ENCODE measurements at regions not wholly inside any gene's neighbourhood (a gene's known extent, or its start where the extent isn't known, plus 50 kb on each side); places are given as distances from the start of the nearest gene placed in this dataset.
A peak's percentile ranks its signal among the peaks of the same experiment; 100 is the strongest.

- DNase-seq, result peak; percentile 90
These were observed 115.0 kb upstream of the ZNF438 start for GRCh38 chr10:31146491-31147209.

GRCh38 chr10:31147210-31147608, 115.5 kb upstream of the ZNF438 start:
- peak; percentile 61 for DNase-seq

- no peak for DNase-seq
These were observed 117.3 kb upstream of the ZNF438 start for GRCh38 chr10:31148951-31149350.

DNA sequence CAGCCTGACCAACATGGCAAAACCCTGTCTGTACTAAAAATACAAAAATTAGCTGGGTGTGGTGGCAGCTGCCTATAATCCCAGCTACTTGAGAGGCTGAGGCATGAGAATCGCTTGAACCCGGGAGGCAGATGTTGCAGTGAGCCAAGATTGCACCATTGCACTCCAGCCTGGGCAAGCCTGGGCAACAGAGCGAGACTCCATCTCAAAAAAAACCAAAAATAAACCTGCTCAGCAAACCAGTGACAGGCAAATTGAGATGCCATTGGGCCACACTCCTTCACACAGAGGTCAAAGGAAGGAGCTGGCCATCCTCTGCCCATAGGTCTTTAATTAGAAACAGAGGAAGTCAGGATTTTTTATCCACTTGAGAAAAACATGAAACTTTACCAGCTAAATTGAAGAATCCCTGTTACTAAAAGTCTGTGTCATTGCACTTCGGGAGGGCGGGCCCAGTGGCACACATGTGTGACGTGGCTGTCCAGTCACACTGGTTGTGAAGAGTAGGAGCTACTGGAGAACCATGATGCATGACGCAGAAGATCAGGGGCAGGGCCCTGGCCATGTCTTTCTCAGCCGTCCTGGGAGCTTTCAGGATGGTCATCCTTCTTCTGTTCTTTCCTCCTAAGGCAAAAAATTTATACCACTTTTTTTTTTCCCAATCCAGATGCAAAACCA, 118.3 kb upstream of the ZNF438 start:
- DNase-seq, result no peak

DNA sequence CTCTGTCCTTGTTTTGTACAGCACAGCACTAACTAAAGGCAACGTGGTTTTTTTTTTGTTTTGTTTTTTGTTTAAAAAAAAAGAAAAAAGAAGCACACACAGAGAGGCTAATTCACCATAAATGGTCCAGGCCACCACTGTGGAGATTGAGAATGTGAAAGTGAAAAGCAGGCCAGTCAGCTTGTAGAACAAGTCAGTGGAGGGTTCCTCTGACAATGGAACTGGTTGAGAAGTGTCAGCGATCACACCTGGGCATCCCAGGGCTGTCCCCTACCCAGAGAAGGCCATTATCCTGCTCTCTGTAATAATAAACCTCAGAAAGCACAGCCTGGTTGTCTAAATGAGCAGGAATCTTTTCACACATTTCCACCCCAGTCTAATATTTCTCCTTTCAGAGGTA, 119.6 kb upstream of the ZNF438 start:
- no peak for DNase-seq

DNA sequence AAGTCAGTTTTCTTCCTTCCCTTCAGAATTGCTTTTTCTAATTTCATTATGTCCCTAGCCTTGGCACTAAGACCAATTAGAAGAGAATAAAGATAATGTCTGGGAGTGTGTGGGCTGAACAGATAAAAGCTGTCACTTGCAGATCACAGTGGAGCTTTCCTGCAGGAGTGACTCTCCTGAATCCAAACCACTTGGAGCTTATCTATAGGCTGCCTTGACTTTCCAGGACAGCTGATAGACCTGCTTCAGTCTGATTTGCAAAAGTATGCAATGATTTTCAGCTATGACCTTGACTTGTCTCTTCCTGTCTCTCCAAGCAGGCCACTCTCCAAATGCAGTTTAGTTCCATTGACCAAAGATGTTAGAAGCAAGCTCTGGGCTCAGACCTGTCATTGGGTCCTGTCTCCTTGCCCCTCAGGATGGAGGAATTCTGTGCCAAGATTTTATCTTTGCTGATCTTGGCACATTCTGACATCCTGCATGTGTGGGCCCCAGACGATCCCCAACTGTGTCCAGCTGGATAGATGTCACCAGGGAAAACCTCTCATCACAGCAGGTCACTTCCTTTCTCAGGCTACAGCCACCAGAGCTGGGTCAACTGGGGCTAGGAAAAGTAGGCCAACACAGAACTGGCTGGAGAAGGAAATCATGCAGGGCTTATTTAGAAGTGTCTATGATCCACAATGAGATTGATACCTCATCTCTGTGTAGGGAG, 120.9 kb upstream of the ZNF438 start:
- DNase-seq, result no peak

GRCh38 chr10:31153161-31153560, 121.5 kb upstream of the ZNF438 start:
- no peak for DNase-seq

- no peak for DNase-seq
These were observed 122.0 kb upstream of the ZNF438 start for GRCh38 chr10:31153692-31154091.

DNA sequence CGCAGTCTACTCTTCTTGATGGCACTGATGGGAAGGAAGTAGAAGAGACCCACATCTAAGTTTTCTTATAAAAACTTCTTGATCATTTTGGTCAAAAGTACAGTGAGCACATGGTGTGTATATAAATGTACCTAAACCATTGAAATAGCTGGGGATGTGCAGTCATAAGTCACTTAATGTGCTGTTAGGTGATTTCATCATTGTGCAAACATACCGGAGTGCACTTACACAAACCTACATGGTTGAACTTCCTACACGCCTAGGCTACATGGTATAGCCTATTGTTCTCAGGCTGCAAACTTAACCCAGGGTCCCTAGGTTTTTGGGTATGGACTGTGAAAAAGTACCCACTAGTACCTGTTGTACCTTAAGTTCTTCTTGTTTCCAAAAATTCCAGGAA, 123.3 kb upstream of the ZNF438 start:
- DNase-seq, result no peak

GRCh38 chr10:31157123-31158010, 125.7 kb upstream of the ZNF438 start:
- DNase-seq, result peak; percentile 62

DNA sequence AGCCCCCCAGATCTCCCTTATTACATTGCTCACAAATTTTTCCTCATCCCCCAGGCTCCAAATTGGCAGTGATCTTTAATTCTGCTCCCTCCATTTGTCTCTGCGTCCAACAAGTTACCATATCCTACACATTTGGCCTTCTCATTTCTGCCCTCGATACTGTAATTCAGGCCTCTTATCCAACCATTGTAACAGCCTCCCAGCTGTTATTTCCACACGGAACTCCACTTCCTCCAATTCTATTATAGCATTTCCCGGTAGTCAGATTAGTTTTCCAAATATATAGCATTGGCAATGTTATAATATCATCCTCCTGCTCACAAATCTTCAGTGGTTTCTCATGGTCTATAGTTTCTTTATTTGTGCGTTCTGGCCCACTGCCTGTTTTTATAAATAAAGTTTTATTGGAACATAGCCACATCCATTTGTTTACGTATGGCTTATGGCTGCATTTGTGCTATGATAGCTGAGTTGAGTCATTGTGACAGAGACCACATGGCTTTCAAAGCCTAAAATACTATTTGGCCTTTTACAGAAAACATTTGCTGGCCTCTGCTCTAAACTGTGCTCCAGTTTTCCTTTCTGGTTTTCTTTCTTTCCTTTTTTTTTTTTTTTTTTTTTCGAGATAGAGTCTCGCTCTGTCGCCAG, 126.5 kb upstream of the ZNF438 start:
- no peak for DNase-seq

DNA sequence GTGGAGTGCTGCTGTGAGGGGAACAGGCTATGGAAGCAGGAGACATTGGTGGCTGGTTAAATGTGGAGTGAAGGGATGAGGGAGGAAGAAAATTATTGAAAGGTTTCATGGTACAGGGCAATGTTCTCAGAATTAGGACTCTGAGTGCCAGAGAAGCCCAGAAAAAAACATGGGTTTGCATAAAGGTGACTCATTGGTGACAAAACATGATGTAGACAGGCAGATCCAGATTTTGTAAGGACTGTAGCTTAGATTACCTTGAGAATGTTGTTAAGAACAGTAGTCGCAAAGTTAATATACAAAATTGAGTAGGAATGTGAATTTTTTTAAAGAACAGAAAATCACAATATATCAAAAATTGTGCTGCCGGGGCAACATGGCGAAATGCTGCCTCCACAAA, 134.9 kb upstream of the ZNF438 start:
- no peak for DNase-seq

- no peak for DNase-seq
These were observed 139.0 kb upstream of the ZNF438 start for GRCh38 chr10:31170636-31171035.

DNA sequence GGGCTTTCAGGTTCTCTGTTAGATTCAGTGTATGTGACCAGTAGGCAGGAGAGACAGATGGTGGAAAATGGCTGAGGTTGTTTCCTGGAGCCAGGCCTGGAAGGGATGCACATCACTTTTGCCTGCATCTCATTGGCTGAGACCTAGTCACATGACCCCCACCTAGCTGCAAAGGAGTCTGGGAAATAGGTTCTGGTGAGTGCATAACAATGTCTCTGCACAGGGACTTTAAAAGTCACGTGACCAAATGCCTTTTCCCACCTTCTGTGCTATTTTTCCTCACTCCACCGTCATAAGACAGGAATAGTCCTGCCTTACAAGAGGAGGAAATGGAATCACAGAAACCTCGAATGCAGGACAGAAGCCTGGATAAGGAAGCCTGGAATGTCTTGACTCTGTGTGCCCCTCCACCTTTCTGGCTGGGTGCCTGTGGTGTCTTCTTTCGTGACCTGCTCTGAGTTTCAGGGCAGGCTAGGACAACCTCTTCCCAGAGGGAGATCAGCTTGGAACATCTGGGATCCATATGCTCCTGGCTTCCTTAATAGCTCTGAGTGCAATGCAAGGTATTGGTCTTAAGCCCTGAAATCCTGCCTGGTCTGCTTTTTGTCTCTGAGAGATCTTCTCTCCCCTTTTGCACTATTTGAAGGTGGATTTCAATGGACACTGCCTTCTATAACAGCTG, 139.9 kb upstream of the ZNF438 start:
- DNase-seq, result no peak

GRCh38 chr10:31172925-31173324, 141.3 kb upstream of the ZNF438 start:
- no peak for DNase-seq

GRCh38 chr10:31173752-31174151, 142.1 kb upstream of the ZNF438 start:
- DNase-seq, result no peak

GRCh38 chr10:31179091-31179680, 139.8 kb upstream of the ZEB1 start:
- DNase-seq, result no peak

DNA sequence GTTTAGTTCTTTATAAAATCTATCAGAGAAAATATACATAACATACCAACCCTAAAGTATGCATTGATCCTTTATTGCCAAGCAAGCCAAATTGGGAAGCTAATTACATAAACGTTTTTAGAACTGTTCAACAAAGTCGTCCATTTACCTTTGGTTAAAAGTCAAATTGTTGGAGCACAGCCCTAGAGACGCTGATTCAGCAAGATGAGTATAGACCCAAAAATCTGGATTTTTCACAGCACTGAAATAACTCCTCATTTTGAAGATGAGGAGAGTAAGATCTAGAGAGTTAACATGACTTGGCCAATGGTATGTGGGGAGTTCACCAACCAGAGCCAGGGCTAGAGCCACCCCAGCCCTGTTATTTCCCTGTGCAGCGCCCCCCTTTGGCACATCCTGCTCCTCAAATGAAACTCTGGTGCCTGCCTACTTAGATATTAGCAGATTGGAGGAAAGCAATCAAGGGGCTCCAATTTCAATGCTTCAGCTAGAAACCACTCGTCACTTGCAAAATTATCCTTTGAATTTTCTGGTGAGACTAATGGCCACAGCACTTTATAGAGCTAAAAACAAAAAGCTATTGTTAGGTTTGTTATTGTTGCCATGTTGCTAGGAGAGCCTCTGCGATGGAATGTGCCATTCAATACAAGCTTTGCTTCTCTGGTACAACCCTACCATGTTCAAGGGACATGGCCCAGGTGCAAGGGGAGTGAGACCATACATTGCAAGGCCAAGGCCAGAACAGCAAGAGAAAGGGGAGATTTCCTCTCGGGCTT, 132.6 kb upstream of the ZEB1 start:
- peak; percentile 66 for DNase-seq

- no peak for DNase-seq
These were observed 131.8 kb upstream of the ZEB1 start for GRCh38 chr10:31187182-31187581.

- DNase-seq, result no peak
These were observed 131.3 kb upstream of the ZEB1 start for GRCh38 chr10:31187607-31188210.
